ENCODE measurements at regions not wholly inside any gene's neighbourhood (a gene's known extent, or its start where the extent isn't known, plus 50 kb on each side); places are given as distances from the start of the nearest gene placed in this dataset.

- H3K4me3 ChIP-seq, result no peak overlapping the region
- no peak for TF ChIP-seq CTCF (IDR thresholded peaks at IDR 0.05)
- no peak for DNase-seq (ENCODE audit: low spot score)
Measured at GRCh38 chr3:22147161-22147560, 396.2 kb upstream of the ZNF385D start.

GRCh38 chr3:22156868-22157267 lies 405.9 kb upstream of the ZNF385D start:
- DNase-seq (ENCODE audit: low spot score), result no peak
- no peak overlapping the region for H3K27ac ChIP-seq
- no peak for TF ChIP-seq CTCF (IDR thresholded peaks at IDR 0.05)
- H3K4me3 ChIP-seq, result no peak overlapping the region

More at GRCh38 chr3:22147161-22147560, 396.2 kb upstream of the ZNF385D start:
- no peak overlapping the region for H3K27ac ChIP-seq

GRCh38 chr3:22157848-22158247 lies 406.8 kb upstream of the ZNF385D start:
- no peak for DNase-seq (ENCODE audit: low spot score)
- TF ChIP-seq CTCF (IDR thresholded peaks at IDR 0.05), result no peak
- Histone ChIP-seq H3K27ac (no peak overlapping the region), H3K4me3 (no peak overlapping the region)

- DNase-seq (ENCODE audit: low spot score), result no peak
- no peak overlapping the region for H3K27ac ChIP-seq
- TF ChIP-seq CTCF (IDR thresholded peaks at IDR 0.05), result no peak
- no peak overlapping the region for H3K4me3 ChIP-seq
Measured at GRCh38 chr3:22159004-22159695, 408.1 kb upstream of the ZNF385D start.

- Histone ChIP-seq H3K4me3 (no peak overlapping the region), H3K27ac (no peak overlapping the region)
- no peak for DNase-seq (ENCODE audit: low spot score)
- no peak for TF ChIP-seq CTCF (IDR thresholded peaks at IDR 0.05)
Measured at GRCh38 chr3:22161315-22161714, 410.3 kb upstream of the ZNF385D start.

DNA sequence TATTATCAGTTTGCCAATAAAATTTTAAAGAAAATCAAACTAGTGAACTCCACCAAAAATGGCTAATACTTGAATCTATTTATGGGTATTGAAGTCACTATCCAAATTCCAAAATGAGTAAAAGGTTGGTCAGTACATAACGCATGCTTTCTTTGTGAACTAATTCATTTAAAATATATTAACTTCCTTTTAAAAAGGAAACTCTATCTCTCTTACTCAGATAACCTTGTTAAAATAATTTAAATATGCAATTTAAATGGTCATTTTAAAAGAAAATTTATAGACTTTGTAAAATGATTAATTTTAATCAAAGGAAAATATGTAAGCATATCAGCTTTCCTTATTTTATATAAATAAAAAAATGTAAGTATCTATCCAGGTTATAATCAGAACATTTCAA lies 419.4 kb upstream of the ZNF385D start:
- TF ChIP-seq CTCF (IDR thresholded peaks at IDR 0.05), result no peak
- DNase-seq (ENCODE audit: low spot score), result no peak
- Histone ChIP-seq H3K4me3 (no peak overlapping the region), H3K27ac (no peak overlapping the region)

DNA sequence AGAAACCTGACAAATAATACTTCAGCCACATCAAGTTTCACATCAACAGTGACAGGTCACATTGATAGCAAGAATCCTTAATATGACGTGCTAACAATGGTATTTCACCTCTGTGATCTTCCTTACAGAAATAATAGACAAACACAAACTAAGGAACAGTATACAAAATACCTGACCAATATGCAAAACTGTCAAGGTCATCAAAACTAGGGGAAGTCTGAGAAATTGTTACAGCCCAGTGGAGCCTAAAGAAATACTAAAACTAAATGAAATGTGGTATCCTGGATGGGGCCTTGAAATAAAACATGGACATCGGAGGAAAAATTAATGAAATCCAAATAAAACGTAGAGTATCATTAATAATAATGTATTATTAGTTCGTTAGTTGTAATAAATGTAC lies 422.0 kb upstream of the ZNF385D start:
- DNase-seq (ENCODE audit: low spot score), result no peak
- no peak for TF ChIP-seq CTCF (IDR thresholded peaks at IDR 0.05)
- H3K4me3 ChIP-seq, result no peak overlapping the region
- H3K27ac ChIP-seq, result no peak overlapping the region
